ENCODE measurements at regions not wholly inside any gene's neighbourhood (a gene's known extent, or its start where the extent isn't known, plus 50 kb on each side); places are given as distances from the start of the nearest gene placed in this dataset.
A peak's percentile ranks its signal among the peaks of the same experiment; 100 is the strongest.
"Not testable (repeated sequence)": the region's sequence is repeated elsewhere in the genome, so short reads cannot be mapped to it uniquely, and the experiment has no call there.

- WGBS, 2 donors = 74 to 78% methylated on average over 4 of the region's 4 CpGs
- ATAC-seq (ENCODE audit: low FRiP score) (no peak), DNase-seq (no peak)
- Histone ChIP-seq H3K9me3 (ENCODE audit: control insufficient read depth, low read length) (no peaks in the 10 kb centered on the region), H3K36me3 (ENCODE audit: control insufficient read depth in 1 of 2, insufficient read depth in 2 of 2, low read length in 1 of 2) (no peaks in the 10 kb centered on the region), H3K4me1 (ENCODE audit: control insufficient read depth in 1 of 2, insufficient read depth in 2 of 2, low read length in 2 of 2) (no peaks in the 10 kb centered on the region), H3K4me3 (ENCODE audit: low read length in 2 of 2) (no peak overlapping the region), H3K27me3 (ENCODE audit: control insufficient read depth in 1 of 2, insufficient read depth in 2 of 2, low read length in 1 of 2) (no peaks in the 10 kb centered on the region), H3K27ac (ENCODE audit: low read depth in 1 of 2, low read length in 2 of 2) (no peak overlapping the region)
- intact Hi-C loops (cut with DNase I) = loop anchor here in 1 of 2 donors (10.0 kb wide), 1 partner anchor 60 kb away; the partner anchor contains the start of gene DHRS4
Measured at GRCh38 chr14:23894362-23895052, 59.1 kb upstream of the DHRS4 start.

GRCh38 chr14:23895053-23895419 lies 58.5 kb upstream of the DHRS4 start:
- Histone ChIP-seq H3K9me3 (ENCODE audit: control insufficient read depth, low read length) (no peaks in the 10 kb centered on the region), H3K36me3 (ENCODE audit: control insufficient read depth in 1 of 2, insufficient read depth in 2 of 2, low read length in 1 of 2) (no peaks in the 10 kb centered on the region), H3K27me3 (ENCODE audit: control insufficient read depth in 1 of 2, insufficient read depth in 2 of 2, low read length in 1 of 2) (no peaks in the 10 kb centered on the region), H3K4me1 (ENCODE audit: control insufficient read depth in 1 of 2, insufficient read depth in 2 of 2, low read length in 2 of 2) (no peaks in the 10 kb centered on the region), H3K4me3 (ENCODE audit: low read length in 2 of 2) (no peak overlapping the region), H3K27ac (ENCODE audit: low read depth in 1 of 2, low read length in 2 of 2) (no peak overlapping the region)
- ATAC-seq (ENCODE audit: low FRiP score) (no peak), DNase-seq (no peak)
- intact Hi-C loops (cut with DNase I) = loop anchor here in 1 of 2 donors (10.0 kb wide), 1 partner anchor 60 kb away; the partner anchor contains the start of gene DHRS4
- 69 to 77% methylated on average over 1 of the region's 1 CpG for WGBS, 2 donors

GRCh38 chr14:23895480-23895879 lies 58.1 kb upstream of the DHRS4 start:
- H3K27ac ChIP-seq (ENCODE audit: low read depth in 1 of 2, low read length in 2 of 2) = no peak overlapping the region
- WGBS, 2 donors = 10 to 11% methylated on average over 3 of the region's 3 CpGs
- intact Hi-C loops (cut with DNase I) = loop anchor here in 1 of 2 donors (10.0 kb wide), 1 partner anchor 59 kb away; the partner anchor contains the start of gene DHRS4
- no peaks in the 10 kb centered on the region for H3K4me1 ChIP-seq (ENCODE audit: control insufficient read depth in 1 of 2, insufficient read depth in 2 of 2, low read length in 2 of 2)
- H3K9me3 ChIP-seq (ENCODE audit: control insufficient read depth, low read length) = no peaks in the 10 kb centered on the region
- DNase-seq = no peak
- no peak overlapping the region for H3K4me3 ChIP-seq (ENCODE audit: low read length in 2 of 2)
- no peaks in the 10 kb centered on the region for H3K27me3 ChIP-seq (ENCODE audit: control insufficient read depth in 1 of 2, insufficient read depth in 2 of 2, low read length in 1 of 2)
- ATAC-seq (ENCODE audit: low FRiP score) = peak; percentile 59
- no peaks in the 10 kb centered on the region for H3K36me3 ChIP-seq (ENCODE audit: control insufficient read depth in 1 of 2, insufficient read depth in 2 of 2, low read length in 1 of 2)

DNA sequence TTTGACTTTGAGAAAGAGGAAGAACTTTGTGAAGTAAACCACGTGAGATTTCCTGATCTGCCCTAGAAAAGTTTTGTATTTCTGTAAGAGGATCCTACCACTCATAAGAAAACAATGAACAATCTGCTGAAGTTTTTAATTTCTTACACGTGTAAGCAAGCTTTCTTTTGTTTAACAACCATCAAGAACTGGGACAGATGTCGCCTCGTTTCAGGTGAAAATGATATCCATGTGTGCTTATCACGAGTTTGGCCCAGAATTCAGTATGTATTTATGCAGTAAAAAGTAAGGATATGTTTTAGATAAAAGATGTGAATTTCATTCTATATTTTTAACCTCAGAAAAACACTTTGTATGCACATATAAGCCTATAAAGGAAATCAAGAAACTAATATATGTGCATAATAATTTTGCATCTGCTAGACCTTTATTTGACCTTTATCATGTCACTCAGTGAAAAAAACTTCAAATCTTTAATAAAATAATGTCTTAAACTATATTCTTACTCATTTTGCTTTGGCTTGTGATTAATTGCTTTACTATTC lies 56.9 kb upstream of the DHRS4 start:
- no peak for DNase-seq
- Histone ChIP-seq H3K27me3 (ENCODE audit: control insufficient read depth in 1 of 2, insufficient read depth in 2 of 2, low read length in 1 of 2) (no peaks in the 10 kb centered on the region), H3K9me3 (ENCODE audit: control insufficient read depth, low read length) (no peaks in the 10 kb centered on the region), H3K4me3 (ENCODE audit: low read length in 2 of 2) (no peak overlapping the region), H3K27ac (ENCODE audit: low read depth in 1 of 2, low read length in 2 of 2) (no peak overlapping the region), H3K36me3 (ENCODE audit: control insufficient read depth in 1 of 2, insufficient read depth in 2 of 2, low read length in 1 of 2) (no peaks in the 10 kb centered on the region), H3K4me1 (ENCODE audit: control insufficient read depth in 1 of 2, insufficient read depth in 2 of 2, low read length in 2 of 2) (no peaks in the 10 kb centered on the region)
- WGBS, 2 donors = 78 to 81% methylated on average over 5 of the region's 5 CpGs
- no peak for ATAC-seq (ENCODE audit: low FRiP score)
- intact Hi-C loops (cut with DNase I) = loop anchor here in 1 of 2 donors (10.0 kb wide), 1 partner anchor 58 kb away; the partner anchor contains the start of gene DHRS4

DNA sequence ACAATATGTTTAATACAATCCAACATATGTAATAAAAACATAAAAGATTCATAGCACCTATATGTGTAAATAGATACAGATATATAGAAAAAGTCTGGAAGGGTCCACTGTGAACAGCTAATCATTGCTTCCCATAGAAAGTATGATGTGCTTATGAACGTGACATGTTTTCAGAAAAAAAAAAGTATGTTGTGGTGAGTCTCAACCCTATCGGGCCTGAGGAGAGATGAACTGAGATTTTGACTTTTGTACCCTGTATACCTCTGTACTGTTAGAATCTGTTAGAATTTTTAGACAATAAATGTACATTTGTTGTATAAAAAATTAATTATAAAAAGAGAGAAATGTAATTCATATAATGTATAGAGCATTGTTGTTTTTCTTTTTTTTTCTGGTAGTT lies 56.3 kb upstream of the DHRS4 start:
- not testable (repeated sequence) for H3K36me3 ChIP-seq (ENCODE audit: control insufficient read depth in 1 of 2, insufficient read depth in 2 of 2, low read length in 1 of 2); DNase-seq; ATAC-seq (ENCODE audit: low FRiP score); H3K9me3 ChIP-seq (ENCODE audit: control insufficient read depth, low read length); H3K27me3 ChIP-seq (ENCODE audit: control insufficient read depth in 1 of 2, insufficient read depth in 2 of 2, low read length in 1 of 2); H3K27ac ChIP-seq (ENCODE audit: low read depth in 1 of 2, low read length in 2 of 2); H3K4me3 ChIP-seq (ENCODE audit: low read length in 2 of 2); H3K4me1 ChIP-seq (ENCODE audit: control insufficient read depth in 1 of 2, insufficient read depth in 2 of 2, low read length in 2 of 2)
- intact Hi-C loops (cut with DNase I) = loop anchor here in 1 of 2 donors (10.0 kb wide), 1 partner anchor 58 kb away; the partner anchor contains the start of gene DHRS4
- WGBS, 2 donors = 88 to 90% methylated on average over 2 of the region's 2 CpGs

DNA sequence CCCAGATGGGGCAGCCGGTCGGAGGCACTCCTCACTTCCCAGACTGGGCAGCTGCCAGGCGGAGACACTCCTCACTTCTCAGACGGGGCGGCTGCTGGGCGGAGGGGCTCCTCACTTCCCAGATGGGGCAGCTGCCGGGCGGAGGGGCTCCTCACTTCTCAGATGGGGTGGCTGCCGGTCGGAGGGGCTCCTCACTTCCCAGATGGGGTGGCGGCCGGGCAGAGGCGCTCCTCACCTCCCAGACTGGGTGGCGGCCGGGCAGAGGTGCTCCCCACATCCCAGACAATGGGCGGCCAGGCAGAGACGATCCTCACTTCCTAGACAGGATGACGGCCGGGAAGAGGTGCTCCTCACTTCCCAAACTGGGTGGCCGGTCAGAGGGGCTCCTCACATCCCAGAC lies 55.2 kb upstream of the DHRS4 start:
- 89 to 93% methylated on average over 14 to 20 of the region's 20 CpGs for WGBS, 2 donors
- not testable (repeated sequence) for DNase-seq

GRCh38 chr14:23899788-23900187 lies 53.8 kb upstream of the DHRS4 start:
- H3K27me3 ChIP-seq (ENCODE audit: control insufficient read depth in 1 of 2, insufficient read depth in 2 of 2, low read length in 1 of 2) = no peaks in the 10 kb centered on the region
- no peaks in the 10 kb centered on the region for H3K4me1 ChIP-seq (ENCODE audit: control insufficient read depth in 1 of 2, insufficient read depth in 2 of 2, low read length in 2 of 2)
- no peaks in the 10 kb centered on the region for H3K9me3 ChIP-seq (ENCODE audit: control insufficient read depth, low read length)
- no peaks in the 10 kb centered on the region for H3K36me3 ChIP-seq (ENCODE audit: control insufficient read depth in 1 of 2, insufficient read depth in 2 of 2, low read length in 1 of 2)
- no peak for DNase-seq
- H3K27ac ChIP-seq (ENCODE audit: low read depth in 1 of 2, low read length in 2 of 2) = no peak overlapping the region
- no peak for ATAC-seq (ENCODE audit: low FRiP score)
- intact Hi-C loops (cut with DNase I) = loop anchor here in 1 of 2 donors (10.0 kb wide), 1 partner anchor 55 kb away; the partner anchor contains the start of gene DHRS4
- H3K4me3 ChIP-seq (ENCODE audit: low read length in 2 of 2) = no peak overlapping the region
- WGBS, 2 donors = 87 to 94% methylated on average over 8 of the region's 8 CpGs

More for the DNA sequence above, 55.2 kb upstream of the DHRS4 start:
- not testable (repeated sequence) for ATAC-seq (ENCODE audit: low FRiP score); H3K9me3 ChIP-seq (ENCODE audit: control insufficient read depth, low read length); H3K4me3 ChIP-seq (ENCODE audit: low read length in 2 of 2); H3K4me1 ChIP-seq (ENCODE audit: control insufficient read depth in 1 of 2, insufficient read depth in 2 of 2, low read length in 2 of 2); H3K27ac ChIP-seq (ENCODE audit: low read depth in 1 of 2, low read length in 2 of 2); H3K36me3 ChIP-seq (ENCODE audit: control insufficient read depth in 1 of 2, insufficient read depth in 2 of 2, low read length in 1 of 2); H3K27me3 ChIP-seq (ENCODE audit: control insufficient read depth in 1 of 2, insufficient read depth in 2 of 2, low read length in 1 of 2)
- intact Hi-C loops (cut with DNase I) = loop anchor here in 1 of 2 donors (10.0 kb wide), 1 partner anchor 56 kb away; the partner anchor contains the start of gene DHRS4

GRCh38 chr14:23903442-23903841 lies 50.1 kb upstream of the DHRS4 start:
- H3K27me3 ChIP-seq (ENCODE audit: control insufficient read depth in 1 of 2, insufficient read depth in 2 of 2, low read length in 1 of 2) = no peaks in the 10 kb centered on the region
- no peak overlapping the region for H3K27ac ChIP-seq (ENCODE audit: low read depth in 1 of 2, low read length in 2 of 2)
- ATAC-seq (ENCODE audit: low FRiP score) = no peak
- H3K4me3 ChIP-seq (ENCODE audit: low read length in 2 of 2) = no peak overlapping the region
- no peaks in the 10 kb centered on the region for H3K4me1 ChIP-seq (ENCODE audit: control insufficient read depth in 1 of 2, insufficient read depth in 2 of 2, low read length in 2 of 2)
- intact Hi-C loops (cut with DNase I) = no loop called here
- no peaks in the 10 kb centered on the region for H3K9me3 ChIP-seq (ENCODE audit: control insufficient read depth, low read length)
- H3K36me3 ChIP-seq (ENCODE audit: control insufficient read depth in 1 of 2, insufficient read depth in 2 of 2, low read length in 1 of 2) = no peaks in the 10 kb centered on the region
- WGBS, 2 donors = 58 to 60% methylated on average over 4 of the region's 4 CpGs
- no peak for DNase-seq

Measured in aorta (tissue), 5 donors.